WTC11 (cell line): ENCODE measurements at regions not wholly inside any gene's neighbourhood (a gene's known extent, or its start where the extent isn't known, plus 50 kb on each side); places are given as distances from the start of the nearest gene placed in this dataset.

Experiments
- ATAC-seq: fragments of 200-7000 bp; cut with Tn5 transposase; 2 replicates; pipeline ENCODE4 v1.10.0; 2021; ENCODE audit warnings: mild to moderate bottlenecking, moderate library complexity
- CTCF ChIA-PET: fragments of 300-600 bp; sonication (Branson Sonifier 250); formaldehyde crosslinking; loops from one replicate; lab custom pipeline; 2021; ENCODE audit warnings: antibody characterized with exemption; lab: Charles Lee
- POLR2A ChIA-PET: fragments of 350-600 bp; sonication (Branson Sonifier 250); formaldehyde crosslinking; loops from one replicate; lab custom pipeline; 2021; ENCODE audit warnings: antibody characterized with exemption; lab: Charles Lee
- DNase-seq: peaks from one replicate; pipeline ENCODE4 v3.0.0; 2021; ENCODE audit warnings: low spot score
- H3K27ac Mint-ChIP-seq: 2 replicates; pipeline ENCODE4 v1.8.0; 2021; ENCODE audit warnings: mixed read lengths
- H3K27me3 Mint-ChIP-seq: 2 replicates; pipeline ENCODE4 v1.8.0; 2021; ENCODE audit warnings: low read depth, mild to moderate bottlenecking, moderate library complexity, mixed read lengths
- H3K36me3 Mint-ChIP-seq: 2 replicates; pipeline ENCODE4 v1.8.0; 2021; ENCODE audit warnings: mixed read lengths
- H3K4me1 Mint-ChIP-seq: 2 replicates; pipeline ENCODE4 v1.8.0; 2022; ENCODE audit warnings: mixed read lengths
- H3K4me3 Mint-ChIP-seq: 2 replicates; pipeline ENCODE4 v1.8.0; 2021; ENCODE audit warnings: mild to moderate bottlenecking, moderate library complexity, mixed read lengths
- H3K9me3 Mint-ChIP-seq: 2 replicates; pipeline ENCODE4 v1.8.0; 2021; ENCODE audit warnings: mixed read lengths
- FOXK1 ChIP-seq: sonication (generic); formaldehyde crosslinking; IDR thresholded peaks from 2 replicates; pipeline ENCODE4 v1.8.0; 2022; ENCODE audit warnings: mild to moderate bottlenecking, moderate library complexity, missing genetic modification reagents
- GABPB1 ChIP-seq: sonication (generic); formaldehyde crosslinking; IDR thresholded peaks from 2 replicates; pipeline ENCODE4 v1.8.1; 2023; ENCODE audit warnings: mild to moderate bottlenecking, missing genetic modification reagents
- JUN ChIP-seq: sonication (generic); formaldehyde crosslinking; IDR thresholded peaks from 2 replicates; pipeline ENCODE4 v1.8.0; 2023; ENCODE audit warnings: mild to moderate bottlenecking, missing genetic modification reagents
- OVOL2 ChIP-seq: fragments of 250-450 bp; sonication (Bioruptor Pico); IDR thresholded peaks from 2 replicates; pipeline ENCODE4 v1.9.0; 2021; ENCODE audit warnings: mild to moderate bottlenecking, borderline replicate concordance
- SP1 ChIP-seq: sonication (generic); formaldehyde crosslinking; conservative IDR thresholded peaks from 2 replicates; pipeline ENCODE4 v1.8.1; 2022; ENCODE audit warnings: missing genetic modification reagents
- ZNF232 ChIP-seq: sonication (generic); formaldehyde crosslinking; IDR thresholded peaks from 2 replicates; pipeline ENCODE4 v1.8.0; 2022; ENCODE audit warnings: mild to moderate bottlenecking, missing genetic modification reagents
- ZNF263 ChIP-seq: sonication (generic); formaldehyde crosslinking; IDR thresholded peaks from 2 replicates; pipeline ENCODE4 v1.8.1; 2022; ENCODE audit warnings: low read depth, mild to moderate bottlenecking, moderate library complexity, missing genetic modification reagents
- TF ChIP-seq, protein P1 (sequence below): sonication (generic); formaldehyde crosslinking; IDR thresholded peaks from 2 replicates; pipeline ENCODE4 v1.8.1; 2022; ENCODE audit warnings: mild to moderate bottlenecking, missing genetic modification reagents, moderate library complexity, borderline replicate concordance
- TF ChIP-seq, protein P2 (sequence below): sonication (generic); formaldehyde crosslinking; IDR thresholded peaks from 2 replicates; pipeline ENCODE4 v1.8.0; 2022; ENCODE audit warnings: mild to moderate bottlenecking, missing genetic modification reagents
- TF ChIP-seq, protein P3 (sequence below): fragments of 250-450 bp; sonication (Bioruptor Pico); conservative IDR thresholded peaks from 2 replicates; pipeline ENCODE4 v1.9.0; 2021; ENCODE audit warnings: mild to moderate bottlenecking
- TF ChIP-seq, protein P4 (sequence below): sonication (generic); formaldehyde crosslinking; IDR thresholded peaks from 2 replicates; pipeline ENCODE4 v1.8.0; 2022; ENCODE audit warnings: missing genetic modification reagents
- TF ChIP-seq, protein P5 (sequence below): fragments of 200-600 bp; IDR thresholded peaks from 2 replicates; pipeline ENCODE4 v1.8.0; 2022; ENCODE audit warnings: antibody characterized with exemption
- TF ChIP-seq, protein P6 (sequence below): sonication (generic); formaldehyde crosslinking; IDR thresholded peaks from 2 replicates; pipeline ENCODE4 v1.8.1; 2023; ENCODE audit warnings: mild to moderate bottlenecking, missing genetic modification reagents
- TF ChIP-seq, protein P7 (sequence below): fragments of 250-450 bp; sonication (Bioruptor Pico); IDR thresholded peaks from 2 replicates; pipeline ENCODE4 v1.8.0; 2021; ENCODE audit warnings: mild to moderate bottlenecking
- TF ChIP-seq, protein P8 (sequence below): fragments of 250-450 bp; sonication (Bioruptor Pico); IDR thresholded peaks from 2 replicates; pipeline ENCODE4 v1.9.0; 2021; ENCODE audit warnings: moderate library complexity, mild to moderate bottlenecking, inconsistent platforms, borderline replicate concordance

DNA sequence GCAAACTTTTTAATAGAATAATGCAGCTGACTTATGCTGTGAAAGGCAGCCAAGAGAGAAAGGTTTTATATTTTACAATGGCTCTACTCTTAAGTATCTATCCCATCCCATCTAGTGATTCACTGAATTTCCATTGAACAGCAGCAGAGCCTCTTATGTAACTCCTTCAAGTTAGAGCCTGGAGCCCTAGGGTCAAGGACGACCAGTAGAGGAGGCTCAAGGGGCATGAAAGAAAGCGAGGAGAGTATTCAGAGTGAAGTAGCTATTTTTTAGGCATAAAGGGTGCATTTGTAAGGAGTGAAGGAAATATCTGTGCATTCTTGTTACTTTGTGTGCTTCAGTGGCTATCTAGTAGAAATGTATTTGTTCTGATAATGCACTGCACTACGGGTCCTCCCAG, 180.2 kb upstream of the TPK1 start:
- ATAC-seq = peak; percentile 92
- CTCF ChIA-PET = interaction anchor here (0.5 to 1.0 kb wide), 6 partner anchors 15 to 1081 kb away, joined by 3 to 4 read pairs (median 4); no protein-coding TSS in a partner anchor
- POLR2A ChIA-PET = no interaction called here

DNA sequence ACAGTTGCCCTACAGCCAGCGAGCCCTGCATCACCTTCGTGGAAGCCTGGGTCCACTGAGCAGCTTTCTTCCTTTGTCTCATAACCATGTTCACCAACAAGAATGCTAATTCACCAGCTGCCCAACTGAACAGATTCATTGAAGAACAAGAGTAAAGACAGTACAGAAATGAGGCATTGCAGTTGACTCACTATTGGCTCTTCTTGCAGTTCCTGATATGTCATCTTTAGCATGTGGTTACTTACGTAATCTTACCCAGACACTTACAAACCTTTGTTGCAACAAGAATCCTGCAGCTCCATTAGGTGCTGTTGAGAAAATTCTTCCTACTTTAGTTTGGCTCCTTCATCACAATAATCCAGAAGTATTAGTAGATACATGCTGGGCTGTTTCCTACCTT, 174.0 kb upstream of the TPK1 start:
- H3K27me3 Mint-ChIP-seq = no peaks in the 10 kb centered on the region
- ATAC-seq (no peak), DNase-seq (no peak)
- no peak overlapping the region for H3K27ac Mint-ChIP-seq
- H3K9me3 Mint-ChIP-seq = no peaks in the 10 kb centered on the region
- H3K36me3 Mint-ChIP-seq = no peaks in the 10 kb centered on the region
- CTCF ChIA-PET = no interaction called here
- POLR2A ChIA-PET = no interaction called here
- no peak overlapping the region for H3K4me3 Mint-ChIP-seq
- H3K4me1 Mint-ChIP-seq = no peaks in the 10 kb centered on the region
- TF ChIP-seq, protein P1, sequence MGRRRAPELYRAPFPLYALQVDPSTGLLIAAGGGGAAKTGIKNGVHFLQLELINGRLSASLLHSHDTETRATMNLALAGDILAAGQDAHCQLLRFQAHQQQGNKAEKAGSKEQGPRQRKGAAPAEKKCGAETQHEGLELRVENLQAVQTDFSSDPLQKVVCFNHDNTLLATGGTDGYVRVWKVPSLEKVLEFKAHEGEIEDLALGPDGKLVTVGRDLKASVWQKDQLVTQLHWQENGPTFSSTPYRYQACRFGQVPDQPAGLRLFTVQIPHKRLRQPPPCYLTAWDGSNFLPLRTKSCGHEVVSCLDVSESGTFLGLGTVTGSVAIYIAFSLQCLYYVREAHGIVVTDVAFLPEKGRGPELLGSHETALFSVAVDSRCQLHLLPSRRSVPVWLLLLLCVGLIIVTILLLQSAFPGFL = no peak
- TF ChIP-seq GABPB1 (CRISPR knock-in tag) (no peak), ZNF232 (CRISPR knock-in tag) (no peak), SP1 (no peak), OVOL2 (CRISPR knock-in tag) (no peak)
- TF ChIP-seq, protein P2, sequence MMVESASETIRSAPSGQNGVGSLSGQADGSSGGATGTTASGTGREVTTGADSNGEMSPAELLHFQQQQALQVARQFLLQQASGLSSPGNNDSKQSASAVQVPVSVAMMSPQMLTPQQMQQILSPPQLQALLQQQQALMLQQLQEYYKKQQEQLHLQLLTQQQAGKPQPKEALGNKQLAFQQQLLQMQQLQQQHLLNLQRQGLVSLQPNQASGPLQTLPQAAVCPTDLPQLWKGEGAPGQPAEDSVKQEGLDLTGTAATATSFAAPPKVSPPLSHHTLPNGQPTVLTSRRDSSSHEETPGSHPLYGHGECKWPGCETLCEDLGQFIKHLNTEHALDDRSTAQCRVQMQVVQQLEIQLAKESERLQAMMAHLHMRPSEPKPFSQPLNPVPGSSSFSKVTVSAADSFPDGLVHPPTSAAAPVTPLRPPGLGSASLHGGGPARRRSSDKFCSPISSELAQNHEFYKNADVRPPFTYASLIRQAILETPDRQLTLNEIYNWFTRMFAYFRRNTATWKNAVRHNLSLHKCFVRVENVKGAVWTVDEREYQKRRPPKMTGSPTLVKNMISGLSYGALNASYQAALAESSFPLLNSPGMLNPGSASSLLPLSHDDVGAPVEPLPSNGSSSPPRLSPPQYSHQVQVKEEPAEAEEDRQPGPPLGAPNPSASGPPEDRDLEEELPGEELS = no peak
- TF ChIP-seq, protein P3, sequence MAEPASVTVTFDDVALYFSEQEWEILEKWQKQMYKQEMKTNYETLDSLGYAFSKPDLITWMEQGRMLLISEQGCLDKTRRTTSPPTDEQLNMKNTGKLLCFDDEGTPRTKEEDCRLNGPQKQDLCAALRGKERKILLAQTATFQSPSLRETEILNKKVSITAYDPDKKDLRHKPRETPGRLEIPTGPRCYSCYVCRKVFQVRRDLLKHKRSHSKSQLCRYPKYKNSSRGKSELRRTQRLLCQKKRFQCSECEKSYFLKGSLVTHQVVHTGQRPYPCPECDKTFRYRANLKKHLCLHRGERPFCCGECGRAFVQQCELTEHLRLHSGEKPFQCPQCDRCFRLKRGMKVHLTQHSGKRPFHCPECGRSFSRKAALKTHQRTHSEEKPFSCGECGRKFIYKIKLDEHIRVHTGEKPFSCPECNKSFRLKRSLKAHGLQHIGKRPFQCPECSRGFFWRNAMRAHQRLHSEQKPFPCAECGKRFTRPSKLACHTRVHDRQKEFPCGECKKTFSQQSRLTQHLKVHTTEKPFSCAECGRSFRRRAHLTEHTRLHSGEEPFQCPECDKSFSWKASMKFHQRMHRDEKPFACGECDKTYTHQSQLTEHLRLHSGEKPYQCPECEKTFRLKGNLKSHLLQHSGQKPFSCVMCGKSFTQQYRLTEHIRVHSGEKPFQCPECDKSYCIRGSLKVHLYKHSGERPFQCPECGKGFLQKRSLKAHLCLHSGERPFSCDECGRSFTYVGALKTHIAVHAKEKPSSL (CRISPR knock-in tag) = no peak
- TF ChIP-seq, protein P4, sequence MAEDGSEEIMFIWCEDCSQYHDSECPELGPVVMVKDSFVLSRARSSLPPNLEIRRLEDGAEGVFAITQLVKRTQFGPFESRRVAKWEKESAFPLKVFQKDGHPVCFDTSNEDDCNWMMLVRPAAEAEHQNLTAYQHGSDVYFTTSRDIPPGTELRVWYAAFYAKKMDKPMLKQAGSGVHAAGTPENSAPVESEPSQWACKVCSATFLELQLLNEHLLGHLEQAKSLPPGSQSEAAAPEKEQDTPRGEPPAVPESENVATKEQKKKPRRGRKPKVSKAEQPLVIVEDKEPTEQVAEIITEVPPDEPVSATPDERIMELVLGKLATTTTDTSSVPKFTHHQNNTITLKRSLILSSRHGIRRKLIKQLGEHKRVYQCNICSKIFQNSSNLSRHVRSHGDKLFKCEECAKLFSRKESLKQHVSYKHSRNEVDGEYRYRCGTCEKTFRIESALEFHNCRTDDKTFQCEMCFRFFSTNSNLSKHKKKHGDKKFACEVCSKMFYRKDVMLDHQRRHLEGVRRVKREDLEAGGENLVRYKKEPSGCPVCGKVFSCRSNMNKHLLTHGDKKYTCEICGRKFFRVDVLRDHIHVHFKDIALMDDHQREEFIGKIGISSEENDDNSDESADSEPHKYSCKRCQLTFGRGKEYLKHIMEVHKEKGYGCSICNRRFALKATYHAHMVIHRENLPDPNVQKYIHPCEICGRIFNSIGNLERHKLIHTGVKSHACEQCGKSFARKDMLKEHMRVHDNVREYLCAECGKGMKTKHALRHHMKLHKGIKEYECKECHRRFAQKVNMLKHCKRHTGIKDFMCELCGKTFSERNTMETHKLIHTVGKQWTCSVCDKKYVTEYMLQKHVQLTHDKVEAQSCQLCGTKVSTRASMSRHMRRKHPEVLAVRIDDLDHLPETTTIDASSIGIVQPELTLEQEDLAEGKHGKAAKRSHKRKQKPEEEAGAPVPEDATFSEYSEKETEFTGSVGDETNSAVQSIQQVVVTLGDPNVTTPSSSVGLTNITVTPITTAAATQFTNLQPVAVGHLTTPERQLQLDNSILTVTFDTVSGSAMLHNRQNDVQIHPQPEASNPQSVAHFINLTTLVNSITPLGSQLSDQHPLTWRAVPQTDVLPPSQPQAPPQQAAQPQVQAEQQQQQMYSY (CRISPR knock-in tag) = no peak
- TF ChIP-seq, all 79 proteins: peak for 0

More for the DNA sequence above, 180.2 kb upstream of the TPK1 start:
- H3K4me3 Mint-ChIP-seq = no peak overlapping the region
- peaks cover 8% of the 10 kb centered on the region for H3K4me1 Mint-ChIP-seq
- H3K36me3 Mint-ChIP-seq = no peaks in the 10 kb centered on the region
- H3K27ac Mint-ChIP-seq = no peak overlapping the region
- no peak for TF ChIP-seq JUN (CRISPR knock-in tag)
- H3K27me3 Mint-ChIP-seq = no peaks in the 10 kb centered on the region
- H3K9me3 Mint-ChIP-seq = no peaks in the 10 kb centered on the region
- DNase-seq = peak; percentile 23

DNA sequence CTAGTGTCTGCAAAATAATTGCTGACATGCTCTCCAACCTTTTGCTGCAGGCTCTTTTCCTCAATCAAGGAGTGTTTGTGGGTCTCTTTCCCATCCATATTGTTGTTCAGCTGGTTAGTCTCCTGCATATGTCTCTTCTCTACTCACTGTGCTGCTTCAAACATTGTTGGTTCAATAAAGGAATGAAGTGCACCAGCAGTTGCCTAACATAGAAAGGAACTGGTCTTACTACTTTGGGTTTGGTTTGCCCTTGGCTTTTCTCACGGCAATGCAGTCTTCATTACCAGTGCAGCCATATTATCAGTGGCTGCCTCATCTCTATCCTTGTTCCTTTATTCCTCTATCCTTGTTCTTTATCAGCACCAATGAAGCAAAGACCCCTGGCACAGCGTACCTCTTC, 169.7 kb upstream of the TPK1 start:
- no peak overlapping the region for H3K27ac Mint-ChIP-seq
- peaks cover 15% of the 10 kb centered on the region for H3K9me3 Mint-ChIP-seq
- DNase-seq (no peak), ATAC-seq (no peak)
- ChIA-PET POLR2A (no interaction called here), CTCF (no interaction called here)
- H3K4me3 Mint-ChIP-seq = no peak overlapping the region
- no peaks in the 10 kb centered on the region for H3K27me3 Mint-ChIP-seq
- H3K36me3 Mint-ChIP-seq = peaks cover 3% of the 10 kb centered on the region; the same call in 1 of the 2 replicates
- H3K4me1 Mint-ChIP-seq = no peaks in the 10 kb centered on the region
- TF ChIP-seq, protein P5, sequence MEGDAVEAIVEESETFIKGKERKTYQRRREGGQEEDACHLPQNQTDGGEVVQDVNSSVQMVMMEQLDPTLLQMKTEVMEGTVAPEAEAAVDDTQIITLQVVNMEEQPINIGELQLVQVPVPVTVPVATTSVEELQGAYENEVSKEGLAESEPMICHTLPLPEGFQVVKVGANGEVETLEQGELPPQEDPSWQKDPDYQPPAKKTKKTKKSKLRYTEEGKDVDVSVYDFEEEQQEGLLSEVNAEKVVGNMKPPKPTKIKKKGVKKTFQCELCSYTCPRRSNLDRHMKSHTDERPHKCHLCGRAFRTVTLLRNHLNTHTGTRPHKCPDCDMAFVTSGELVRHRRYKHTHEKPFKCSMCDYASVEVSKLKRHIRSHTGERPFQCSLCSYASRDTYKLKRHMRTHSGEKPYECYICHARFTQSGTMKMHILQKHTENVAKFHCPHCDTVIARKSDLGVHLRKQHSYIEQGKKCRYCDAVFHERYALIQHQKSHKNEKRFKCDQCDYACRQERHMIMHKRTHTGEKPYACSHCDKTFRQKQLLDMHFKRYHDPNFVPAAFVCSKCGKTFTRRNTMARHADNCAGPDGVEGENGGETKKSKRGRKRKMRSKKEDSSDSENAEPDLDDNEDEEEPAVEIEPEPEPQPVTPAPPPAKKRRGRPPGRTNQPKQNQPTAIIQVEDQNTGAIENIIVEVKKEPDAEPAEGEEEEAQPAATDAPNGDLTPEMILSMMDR = no peak
- TF ChIP-seq ZNF263 (no peak), FOXK1 (CRISPR knock-in tag) (no peak)
- TF ChIP-seq, protein P6, sequence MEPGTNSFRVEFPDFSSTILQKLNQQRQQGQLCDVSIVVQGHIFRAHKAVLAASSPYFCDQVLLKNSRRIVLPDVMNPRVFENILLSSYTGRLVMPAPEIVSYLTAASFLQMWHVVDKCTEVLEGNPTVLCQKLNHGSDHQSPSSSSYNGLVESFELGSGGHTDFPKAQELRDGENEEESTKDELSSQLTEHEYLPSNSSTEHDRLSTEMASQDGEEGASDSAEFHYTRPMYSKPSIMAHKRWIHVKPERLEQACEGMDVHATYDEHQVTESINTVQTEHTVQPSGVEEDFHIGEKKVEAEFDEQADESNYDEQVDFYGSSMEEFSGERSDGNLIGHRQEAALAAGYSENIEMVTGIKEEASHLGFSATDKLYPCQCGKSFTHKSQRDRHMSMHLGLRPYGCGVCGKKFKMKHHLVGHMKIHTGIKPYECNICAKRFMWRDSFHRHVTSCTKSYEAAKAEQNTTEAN = no peak
- TF ChIP-seq, protein P7, sequence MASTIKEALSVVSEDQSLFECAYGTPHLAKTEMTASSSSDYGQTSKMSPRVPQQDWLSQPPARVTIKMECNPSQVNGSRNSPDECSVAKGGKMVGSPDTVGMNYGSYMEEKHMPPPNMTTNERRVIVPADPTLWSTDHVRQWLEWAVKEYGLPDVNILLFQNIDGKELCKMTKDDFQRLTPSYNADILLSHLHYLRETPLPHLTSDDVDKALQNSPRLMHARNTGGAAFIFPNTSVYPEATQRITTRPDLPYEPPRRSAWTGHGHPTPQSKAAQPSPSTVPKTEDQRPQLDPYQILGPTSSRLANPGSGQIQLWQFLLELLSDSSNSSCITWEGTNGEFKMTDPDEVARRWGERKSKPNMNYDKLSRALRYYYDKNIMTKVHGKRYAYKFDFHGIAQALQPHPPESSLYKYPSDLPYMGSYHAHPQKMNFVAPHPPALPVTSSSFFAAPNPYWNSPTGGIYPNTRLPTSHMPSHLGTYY (CRISPR knock-in tag) = no peak
- TF ChIP-seq, protein P8, sequence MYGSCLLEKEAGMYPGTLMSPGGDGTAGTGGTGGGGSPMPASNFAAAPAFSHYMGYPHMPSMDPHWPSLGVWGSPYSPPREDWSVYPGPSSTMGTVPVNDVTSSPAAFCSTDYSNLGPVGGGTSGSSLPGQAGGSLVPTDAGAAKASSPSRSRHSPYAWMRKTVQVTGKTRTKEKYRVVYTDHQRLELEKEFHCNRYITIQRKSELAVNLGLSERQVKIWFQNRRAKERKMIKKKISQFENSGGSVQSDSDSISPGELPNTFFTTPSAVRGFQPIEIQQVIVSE (CRISPR knock-in tag) = no peak
